Esophagus muscularis mucosa (tissue), 4 donors: ENCODE measurements at regions not wholly inside any gene's neighbourhood (a gene's known extent, or its start where the extent isn't known, plus 50 kb on each side); places are given as distances from the start of the nearest gene placed in this dataset.

Experiments
- DNase-seq: peaks from one replicate; pipeline ENCODE4 v3.0.0-alpha.2; 2017; ENCODE audit errors: extremely low spot score
- H3K27ac ChIP-seq, 4 donors: fragments of 200-600 bp; sonication (generic); replicated peaks in 1 of 4; 1 replicate in 3 of 4; 2 replicates in 1 of 4; pipeline ENCODE4 v1.5.1; 2016 to 2019; ENCODE audit warnings: mild to moderate bottlenecking in 1 of 4
- H3K27me3 ChIP-seq, 4 donors: fragments of 200-600 bp; sonication (generic); one replicate each; pipeline versions ENCODE4 v1.5.1 to v1.6.0; 2016 to 2019
- H3K36me3 ChIP-seq, 4 donors: fragments of 200-600 bp; sonication (generic); one replicate each; pipeline ENCODE4 v1.5.1; 2016 to 2019
- H3K4me1 ChIP-seq, 4 donors: fragments of 200-600 bp; sonication (generic); one replicate each; pipeline ENCODE4 v1.5.1; 2016 to 2019
- H3K4me3 ChIP-seq, 4 donors: fragments of 200-600 bp; sonication (generic); 1 replicate in 2 of 4; 2 replicates in 2 of 4; pipeline ENCODE4 v1.5.1; 2016 to 2019; ENCODE audit warnings: mild to moderate bottlenecking in 4 of 4, moderate library complexity in 1 of 4
- H3K9me3 ChIP-seq, 4 donors: fragments of 200-600 bp; sonication (generic); 1 replicate in 3 of 4; 2 replicates in 1 of 4; pipeline ENCODE4 v1.5.1; 2016 to 2019
- EP300 ChIP-seq: sonication (generic); formaldehyde crosslinking; IDR thresholded peaks from one replicate; pipeline ENCODE4 v1.6.1; 2017; ENCODE audit warnings: antibody characterized with exemption
- POLR2A ChIP-seq: fragments of 450-650 bp; IDR thresholded peaks from one replicate; pipeline ENCODE4 v1.6.1; 2017; ENCODE audit warnings: antibody characterized with exemption, moderate library complexity, mild to moderate bottlenecking, low read depth
- POLR2AphosphoS5 ChIP-seq, 2 donors: sonication (generic); formaldehyde crosslinking; IDR thresholded peaks; one replicate each; pipeline ENCODE4 v1.6.1; 2017; ENCODE audit warnings: antibody characterized with exemption in 2 of 2
- WGBS: methylation state at CpG from one replicate; pipeline ENCODE4 v1.1.5; 2018; 5-methylcytosine and 5-hydroxymethylcytosine counted together
- intact Hi-C: fragments of 100-400 bp; cut with DNase I; formaldehyde crosslinking; loops from one replicate; pipeline ENCODE4 v1.15.1; 2023
- TF ChIP-seq, protein P1 (sequence below), 3 experiments: fragments of 200-600 bp in 2 of 3; fragments of 450-650 bp in 1 of 3; sonication (generic) in 2 of 3; IDR thresholded peaks; one replicate each; pipeline ENCODE4 v1.5.1; 2017 to 2019; ENCODE audit warnings: antibody characterized with exemption in 3 of 3, mild to moderate bottlenecking in 2 of 3, moderate library complexity in 1 of 3

DNA sequence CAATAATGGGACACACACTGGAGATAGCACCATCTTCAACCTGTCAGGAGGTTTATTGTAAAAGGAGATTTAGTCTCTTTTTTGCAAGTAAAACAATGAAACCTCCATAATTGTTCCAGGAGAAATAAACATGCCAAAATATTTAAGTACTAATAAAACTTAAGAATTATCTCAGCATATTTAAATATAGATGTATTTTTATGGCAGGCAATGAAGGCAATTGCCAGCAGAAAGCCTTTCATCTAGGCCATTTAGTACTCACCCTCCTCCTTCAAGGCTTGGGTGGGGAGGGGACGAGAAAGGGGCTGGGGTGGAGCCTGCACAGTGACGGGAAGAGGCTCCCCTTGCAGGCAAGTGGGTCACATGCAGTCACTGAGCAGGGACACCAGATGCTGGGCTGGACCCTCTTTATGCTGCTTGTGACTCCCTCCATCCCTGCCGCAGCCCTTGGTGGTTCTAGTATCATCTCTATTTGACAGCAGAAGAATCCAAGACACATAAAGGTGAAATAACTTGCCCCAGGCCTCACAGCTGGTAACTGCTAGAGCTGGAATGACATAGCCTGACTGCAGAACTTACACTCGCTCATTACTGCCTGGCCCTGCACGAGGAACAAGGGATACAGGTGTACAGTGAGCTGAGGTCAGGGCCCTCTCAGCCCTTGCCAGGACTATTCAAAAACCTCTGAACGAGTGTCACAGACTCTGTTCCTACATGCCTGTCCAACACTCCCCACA is 449.5 kb upstream of the ZMIZ1 start:
- 66% methylated on average over 6 of the region's 6 CpGs for WGBS
- Histone ChIP-seq H3K27me3 (no peaks in the 10 kb centered on the region), H3K4me3 (no peak overlapping the region), H3K36me3 (no peaks in the 10 kb centered on the region), H3K27ac (no peak overlapping the region), H3K9me3 (no peaks in the 10 kb centered on the region), H3K4me1 (peaks cover 6 to 38% (median 11%) of the 10 kb centered on the region in 4 donors)
- intact Hi-C loops = no loop called here
- DNase-seq = no peak
- TF ChIP-seq POLR2AphosphoS5 (IDR thresholded peaks at IDR 0.05) (no peak), EP300 (no peak), POLR2A (no peak)
- TF ChIP-seq, protein P1, sequence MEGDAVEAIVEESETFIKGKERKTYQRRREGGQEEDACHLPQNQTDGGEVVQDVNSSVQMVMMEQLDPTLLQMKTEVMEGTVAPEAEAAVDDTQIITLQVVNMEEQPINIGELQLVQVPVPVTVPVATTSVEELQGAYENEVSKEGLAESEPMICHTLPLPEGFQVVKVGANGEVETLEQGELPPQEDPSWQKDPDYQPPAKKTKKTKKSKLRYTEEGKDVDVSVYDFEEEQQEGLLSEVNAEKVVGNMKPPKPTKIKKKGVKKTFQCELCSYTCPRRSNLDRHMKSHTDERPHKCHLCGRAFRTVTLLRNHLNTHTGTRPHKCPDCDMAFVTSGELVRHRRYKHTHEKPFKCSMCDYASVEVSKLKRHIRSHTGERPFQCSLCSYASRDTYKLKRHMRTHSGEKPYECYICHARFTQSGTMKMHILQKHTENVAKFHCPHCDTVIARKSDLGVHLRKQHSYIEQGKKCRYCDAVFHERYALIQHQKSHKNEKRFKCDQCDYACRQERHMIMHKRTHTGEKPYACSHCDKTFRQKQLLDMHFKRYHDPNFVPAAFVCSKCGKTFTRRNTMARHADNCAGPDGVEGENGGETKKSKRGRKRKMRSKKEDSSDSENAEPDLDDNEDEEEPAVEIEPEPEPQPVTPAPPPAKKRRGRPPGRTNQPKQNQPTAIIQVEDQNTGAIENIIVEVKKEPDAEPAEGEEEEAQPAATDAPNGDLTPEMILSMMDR (IDR thresholded peaks at IDR 0.05) = no peak

DNA sequence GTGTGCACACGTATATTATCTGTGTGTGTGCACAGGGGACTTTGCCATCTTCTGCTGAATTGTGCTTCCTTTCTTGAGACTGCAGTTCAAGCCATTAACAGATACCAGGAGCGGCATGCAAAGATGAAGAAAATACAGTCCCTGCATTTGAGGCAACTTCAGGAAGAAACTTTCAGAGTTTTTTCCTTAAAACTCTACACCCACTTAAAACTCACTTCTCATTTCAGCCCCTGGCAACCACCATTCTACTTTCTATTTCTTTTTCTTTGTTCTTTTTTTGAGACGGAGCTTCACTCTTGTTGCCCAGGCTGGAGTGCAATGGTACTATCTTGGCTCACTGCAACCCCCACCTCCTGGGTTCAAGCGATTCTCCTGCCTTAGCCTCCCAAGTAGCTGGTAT is 448.9 kb upstream of the ZMIZ1 start:
- DNase-seq = no peak
- H3K36me3 ChIP-seq = no peaks in the 10 kb centered on the region
- H3K4me3 ChIP-seq = no peak overlapping the region
- peaks cover 9 to 44% (median 16%) of the 10 kb centered on the region in 4 donors for H3K4me1 ChIP-seq
- no peak overlapping the region for H3K27ac ChIP-seq
- H3K27me3 ChIP-seq = no peaks in the 10 kb centered on the region
- TF ChIP-seq EP300 = no peak
- TF ChIP-seq POLR2A = no peak
- no peak for TF ChIP-seq POLR2AphosphoS5 (IDR thresholded peaks at IDR 0.05)
- TF ChIP-seq, protein P1 (IDR thresholded peaks at IDR 0.05) = no peak
- no peaks in the 10 kb centered on the region for H3K9me3 ChIP-seq
- 82% methylated on average over 4 of the region's 4 CpGs for WGBS
- intact Hi-C loops = no loop called here

DNA sequence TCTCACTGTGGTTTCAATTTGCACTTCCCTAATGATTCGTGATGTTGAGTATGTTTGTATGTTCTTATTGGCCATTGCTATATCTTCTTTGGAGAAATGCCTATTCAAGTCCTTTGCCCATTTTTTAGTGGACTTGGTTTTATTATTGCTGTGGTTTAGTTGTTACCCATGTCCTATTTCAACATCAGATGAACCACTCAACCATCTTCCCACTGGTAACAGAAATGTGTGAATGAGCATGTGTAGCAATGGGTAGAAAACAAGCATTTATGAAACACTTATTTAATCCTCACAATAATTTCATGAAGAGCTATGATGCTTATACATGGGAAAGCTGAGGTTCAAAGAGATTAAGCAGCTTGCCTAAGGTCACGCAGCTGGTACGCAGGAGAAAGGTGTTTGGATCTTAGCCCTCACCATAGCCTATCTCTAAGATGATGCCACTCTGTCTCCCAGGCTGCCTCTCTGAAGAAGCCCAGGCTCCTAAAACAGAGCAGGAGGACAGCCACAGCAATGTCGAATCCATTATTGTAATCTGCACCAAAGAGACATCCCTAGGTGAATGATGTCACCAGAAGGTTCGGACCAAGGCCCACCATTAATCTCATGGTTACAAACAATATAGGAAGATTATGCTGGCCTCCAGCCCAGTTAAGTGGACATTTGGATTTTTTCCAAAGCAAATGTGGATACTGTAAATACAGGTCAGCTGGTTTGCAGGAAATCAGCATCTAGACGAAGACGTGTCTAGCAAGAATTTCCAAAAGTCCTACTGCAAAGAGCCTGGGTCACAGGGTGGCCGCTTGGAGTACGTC is 447.6 kb upstream of the ZMIZ1 start:
- DNase-seq = no peak
- intact Hi-C loops = no loop called here
- WGBS = 84% methylated on average over 9 of the region's 9 CpGs
- H3K27ac ChIP-seq = no peak overlapping the region
- H3K4me1 ChIP-seq = peaks cover 9 to 45% (median 16%) of the 10 kb centered on the region in 4 donors
- H3K27me3 ChIP-seq = no peaks in the 10 kb centered on the region
- no peak overlapping the region for H3K4me3 ChIP-seq
- H3K9me3 ChIP-seq = no peaks in the 10 kb centered on the region
- TF ChIP-seq, protein P1 (IDR thresholded peaks at IDR 0.05) = no peak
- TF ChIP-seq POLR2A = no peak
- no peak for TF ChIP-seq POLR2AphosphoS5 (IDR thresholded peaks at IDR 0.05)
- no peak for TF ChIP-seq EP300
- no peaks in the 10 kb centered on the region for H3K36me3 ChIP-seq

DNA sequence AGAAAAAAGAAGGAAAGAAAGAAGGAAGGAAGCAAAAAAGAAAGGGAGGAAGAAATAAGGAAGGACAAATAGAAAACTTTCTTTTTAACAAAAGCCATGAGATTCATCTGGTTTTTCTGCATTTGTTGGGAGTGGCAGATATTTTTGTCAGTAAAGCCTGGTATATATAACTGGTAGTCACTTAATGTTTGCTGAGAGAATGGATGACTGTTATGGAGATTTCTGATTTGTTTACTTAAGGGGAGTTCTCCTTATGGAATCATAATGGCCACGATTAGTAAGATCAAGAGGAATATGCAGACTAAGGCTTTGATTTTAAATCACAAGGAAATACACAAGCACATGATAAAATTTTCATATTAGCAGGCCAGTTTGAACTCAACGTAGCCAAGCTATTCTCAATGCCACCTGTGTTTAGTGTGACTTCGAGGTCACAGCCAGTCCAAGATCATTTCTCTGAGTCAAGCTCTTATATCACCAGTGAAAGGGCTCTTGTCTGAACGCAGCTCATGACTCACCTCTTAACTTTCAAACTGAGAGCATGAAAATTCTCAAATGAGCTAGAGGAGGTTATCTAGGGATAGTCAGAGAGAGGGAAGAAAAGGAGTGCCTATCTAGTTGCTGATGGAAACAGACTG is 445.1 kb upstream of the ZMIZ1 start:
- TF ChIP-seq, protein P1 (IDR thresholded peaks at IDR 0.05) = no peak
- TF ChIP-seq EP300 (no peak), POLR2A (no peak), POLR2AphosphoS5 (IDR thresholded peaks at IDR 0.05) (peak in 1 of 2 donors; percentile 8)
- H3K4me3 ChIP-seq = no peak overlapping the region
- WGBS = 36% methylated on average over 4 of the region's 4 CpGs
- H3K9me3 ChIP-seq = no peaks in the 10 kb centered on the region
- peak overlapping the region in 2 of 4 donors; percentile 10 to 37 for H3K27ac ChIP-seq
- H3K27me3 ChIP-seq = no peaks in the 10 kb centered on the region
- peaks cover 9 to 34% (median 15%) of the 10 kb centered on the region in 4 donors for H3K4me1 ChIP-seq
- no peak for DNase-seq
- intact Hi-C loops = no loop called here
- H3K36me3 ChIP-seq = no peaks in the 10 kb centered on the region
